NCI-H1694 (cell line): ENCODE measurements at regions not wholly inside any gene's neighbourhood (a gene's known extent, or its start where the extent isn't known, plus 50 kb on each side); places are given as distances from the start of the nearest gene placed in this dataset.
"Not testable (repeated sequence)": the region's sequence is repeated elsewhere in the genome, so short reads cannot be mapped to it uniquely, and the experiment has no call there.

Source experiments
- DNase-seq: peaks from one replicate; lab custom pipeline; 2025; lab: John Stamatoyannopoulos, UW

- DNase-seq = not testable (repeated sequence)
Measured at GRCh38 chr11:112714340-112714739, 246.9 kb upstream of the NCAM1 start.

- DNase-seq = no peak
Measured at GRCh38 chr11:112715056-112715455, 246.2 kb upstream of the NCAM1 start.

- DNase-seq = no peak
Measured at GRCh38 chr11:112718483-112718882, 242.7 kb upstream of the NCAM1 start.

GRCh38 chr11:112719736-112720525, 241.3 kb upstream of the NCAM1 start:
- DNase-seq = no peak

GRCh38 chr11:112722148-112722547, 239.1 kb upstream of the NCAM1 start:
- DNase-seq = no peak

- DNase-seq = no peak
Measured at GRCh38 chr11:112722876-112723275, 238.3 kb upstream of the NCAM1 start.

- no peak for DNase-seq
Measured at GRCh38 chr11:112723676-112724495, 237.3 kb upstream of the NCAM1 start.

- no peak for DNase-seq
Measured at GRCh38 chr11:112724496-112724790, 236.8 kb upstream of the NCAM1 start.

GRCh38 chr11:112725636-112726035, 235.6 kb upstream of the NCAM1 start:
- no peak for DNase-seq

GRCh38 chr11:112727341-112727841, 233.8 kb upstream of the NCAM1 start:
- no peak for DNase-seq

- no peak for DNase-seq
Measured at GRCh38 chr11:112728288-112728687, 232.9 kb upstream of the NCAM1 start.

GRCh38 chr11:112728716-112729115, 232.5 kb upstream of the NCAM1 start:
- DNase-seq = no peak

- DNase-seq = no peak
Measured at GRCh38 chr11:112730591-112730990, 230.6 kb upstream of the NCAM1 start.

- DNase-seq = no peak
Measured at GRCh38 chr11:112731538-112731937, 229.7 kb upstream of the NCAM1 start.

GRCh38 chr11:112732031-112732430, 229.2 kb upstream of the NCAM1 start:
- DNase-seq = no peak

GRCh38 chr11:112734207-112734606, 227.0 kb upstream of the NCAM1 start:
- DNase-seq = no peak

- DNase-seq = no peak
Measured at GRCh38 chr11:112735470-112735869, 225.8 kb upstream of the NCAM1 start.

- DNase-seq = no peak
Measured at GRCh38 chr11:112744041-112744440, 217.2 kb upstream of the NCAM1 start.

- no peak for DNase-seq
Measured at GRCh38 chr11:112745973-112746372, 215.2 kb upstream of the NCAM1 start.

- DNase-seq = no peak
Measured at GRCh38 chr11:112748252-112748651, 213.0 kb upstream of the NCAM1 start.

- peak; percentile 28 for DNase-seq
Measured at GRCh38 chr11:112748713-112749543, 212.3 kb upstream of the NCAM1 start.

- DNase-seq = no peak
Measured at GRCh38 chr11:112751329-112751728, 209.9 kb upstream of the NCAM1 start.
